Common myeloid progenitor, CD34-positive (primary cell): ENCODE measurements at regions not wholly inside any gene's neighbourhood (a gene's known extent, or its start where the extent isn't known, plus 50 kb on each side); places are given as distances from the start of the nearest gene placed in this dataset.

Source experiments
- CTCF ChIA-PET: fragments of 350-600 bp; sonication (Branson Sonifier 250); formaldehyde crosslinking; loops from one replicate; lab custom pipeline; 2021; ENCODE audit warnings: antibody characterized with exemption; lab: Charles Lee
- POLR2A ChIA-PET: fragments of 350-600 bp; sonication (Branson Sonifier 250); formaldehyde crosslinking; loops from one replicate; lab custom pipeline; 2021; ENCODE audit warnings: antibody characterized with exemption; lab: Charles Lee
- DNase-seq, 3 donors: peaks; one replicate each; pipeline versions ENCODE4 v3.0.0 to v3.0.0-alpha.2; 2013
- H3K27ac ChIP-seq, 2 experiments: 1 replicate in 1 of 2; 2 replicates in 1 of 2; pipeline ENCODE4 v1.7.0; 2013; ENCODE audit warnings: inconsistent platforms in 2 of 2, low read length in 2 of 2, mild to moderate bottlenecking in 2 of 2, low read depth in 1 of 2, moderate library complexity in 1 of 2; ENCODE audit not compliant: severe bottlenecking in 2 of 2, insufficient read depth in 1 of 2, poor library complexity in 1 of 2
- H3K27me3 ChIP-seq, 5 experiments: replicated peaks in 2 of 5; 1 replicate in 3 of 5; 2 replicates in 2 of 5; pipeline versions ENCODE4 v1.6.1 to v1.7.0; 2013; ENCODE audit warnings: low read length in 4 of 5, mild to moderate bottlenecking in 2 of 5, moderate library complexity in 2 of 5, inconsistent platforms in 1 of 5; ENCODE audit not compliant: insufficient read depth in 5 of 5, control insufficient read depth in 4 of 5
- H3K36me3 ChIP-seq, 4 experiments: 1 replicate in 2 of 4; 2 replicates in 2 of 4; pipeline versions ENCODE4 v1.6.1 to v1.7.0; 2013; ENCODE audit warnings: low read length in 3 of 4, control low read depth in 1 of 4, mild to moderate bottlenecking in 1 of 4; ENCODE audit not compliant: control insufficient read depth in 4 of 4, insufficient read depth in 4 of 4
- H3K4me1 ChIP-seq, 4 experiments: 1 replicate in 3 of 4; 2 replicates in 1 of 4; pipeline versions ENCODE4 v1.6.1 to v1.7.1; 2013; ENCODE audit warnings: low read length in 3 of 4, mild to moderate bottlenecking in 3 of 4, control low read depth in 1 of 4, inconsistent platforms in 1 of 4, moderate library complexity in 1 of 4; ENCODE audit not compliant: control insufficient read depth in 4 of 4, insufficient read depth in 4 of 4; ENCODE audit errors: control extremely low read depth in 1 of 4
- H3K4me3 ChIP-seq, 7 experiments: 1 replicate in 4 of 7; 2 replicates in 3 of 7; pipeline versions ENCODE4 v1.5.1 to v1.7.0; 2013; ENCODE audit warnings: mild to moderate bottlenecking in 7 of 7, low read length in 6 of 7, moderate library complexity in 6 of 7, inconsistent platforms in 2 of 7, low read depth in 2 of 7, control low read depth in 1 of 7; ENCODE audit not compliant: insufficient read depth in 4 of 7, control insufficient read depth in 1 of 7; ENCODE audit errors: extremely low read depth in 1 of 7
- H3K9me3 ChIP-seq, 5 experiments: 1 replicate in 4 of 5; 2 replicates in 1 of 5; pipeline versions ENCODE4 v1.6.1 to v1.7.1; 2013; ENCODE audit warnings: low read length in 4 of 5, mild to moderate bottlenecking in 2 of 5, inconsistent platforms in 1 of 5, low read depth in 1 of 5, moderate library complexity in 1 of 5; ENCODE audit not compliant: control insufficient read depth in 4 of 5, insufficient read depth in 2 of 5; ENCODE audit errors: control extremely low read depth in 1 of 5
- WGBS: methylation state at CpG from one replicate; pipeline ENCODE4 v1.1.5; 2013; ENCODE audit not compliant: insufficient coverage; 5-methylcytosine and 5-hydroxymethylcytosine counted together

- Histone ChIP-seq H3K27me3 (no peaks in the 10 kb centered on the region), H3K36me3 (no peaks in the 10 kb centered on the region), H3K9me3 (peaks cover 0 to 3% (median 0%) of the 10 kb centered on the region in 5 experiments), H3K4me1 (no peaks in the 10 kb centered on the region), H3K27ac (no peak overlapping the region), H3K4me3 (no peak overlapping the region)
- DNase-seq = no peak
- ChIA-PET CTCF (interaction anchor here (0.6 to 1.2 kb wide), 2 partner anchors 59 to 83 kb away, joined by 3 read pairs; no protein-coding TSS in a partner anchor), POLR2A (no interaction called here)
- 89% methylated on average over 11 of the region's 15 CpGs for WGBS
Measured at GRCh38 chr15:88981244-88982215, 68.4 kb upstream of the MFGE8 start.

DNA sequence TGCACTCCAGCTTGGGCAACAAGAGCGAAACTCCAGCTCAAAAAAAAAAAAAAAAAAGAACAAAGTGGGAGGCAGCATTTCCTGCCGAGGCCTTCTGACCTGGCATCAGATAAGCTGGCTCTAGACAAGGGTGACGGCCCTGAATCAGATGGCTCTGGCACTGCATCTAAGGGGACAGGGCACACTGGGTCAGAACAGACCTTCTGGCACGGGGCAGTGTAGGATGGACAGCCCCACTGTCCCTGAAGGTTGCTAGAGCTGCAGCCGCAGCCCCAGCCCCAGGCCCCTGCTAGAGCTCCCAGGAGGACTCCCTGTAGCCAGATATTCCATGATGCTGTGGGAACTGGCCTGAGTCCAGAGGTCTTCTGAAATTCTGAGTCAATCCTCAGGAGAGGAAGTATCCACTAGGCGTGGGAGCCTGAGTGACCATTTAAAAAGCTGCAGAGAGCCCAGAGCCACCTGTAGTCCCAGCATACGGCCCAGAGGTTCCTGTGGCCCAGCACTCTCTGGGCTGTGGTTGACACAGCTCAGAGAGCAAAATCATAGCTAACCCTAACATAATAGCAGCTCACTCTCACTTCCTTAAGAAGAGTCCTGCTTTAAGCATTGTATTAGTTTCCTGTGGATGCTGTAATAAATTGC lies 69.2 kb upstream of the MFGE8 start:
- Histone ChIP-seq H3K9me3 (no peaks in the 10 kb centered on the region), H3K27me3 (no peaks in the 10 kb centered on the region), H3K36me3 (no peaks in the 10 kb centered on the region), H3K27ac (no peak overlapping the region), H3K4me1 (no peaks in the 10 kb centered on the region), H3K4me3 (no peak overlapping the region)
- no peak for DNase-seq
- ChIA-PET POLR2A (no interaction called here), CTCF (interaction anchor here (0.7 to 1.2 kb wide), 2 partner anchors 35 to 84 kb away, joined by 3 read pairs; no protein-coding TSS in a partner anchor)
- 84% methylated on average over 5 of the region's 7 CpGs for WGBS

- 100% methylated on average over 1 of the region's 2 CpGs for WGBS
- H3K4me3 ChIP-seq = no peak overlapping the region
- DNase-seq = no peak
- H3K27me3 ChIP-seq = no peaks in the 10 kb centered on the region
- ChIA-PET CTCF (interaction anchor here (0.7 to 1.2 kb wide), 2 partner anchors 34 to 85 kb away, joined by 3 read pairs; no protein-coding TSS in a partner anchor), POLR2A (no interaction called here)
- H3K9me3 ChIP-seq = no peaks in the 10 kb centered on the region
- H3K4me1 ChIP-seq = peaks cover 0 to 5% (median 3%) of the 10 kb centered on the region in 4 experiments
- no peak overlapping the region for H3K27ac ChIP-seq
- H3K36me3 ChIP-seq = no peaks in the 10 kb centered on the region
Measured at GRCh38 chr15:88982946-88983342, 69.8 kb upstream of the MFGE8 start.

- CTCF ChIA-PET = no interaction called here
- 100% methylated on average over 4 of the region's 9 CpGs for WGBS
Measured at GRCh38 chr15:88983861-88984429, 70.8 kb upstream of the MFGE8 start.

GRCh38 chr15:88985547-88986393 lies 72.6 kb upstream of the MFGE8 start:
- no peak for DNase-seq
- no peaks in the 10 kb centered on the region for H3K36me3 ChIP-seq
- H3K4me3 ChIP-seq = no peak overlapping the region
- 96% methylated on average over 4 of the region's 14 CpGs for WGBS
- ChIA-PET POLR2A (no interaction called here), CTCF (no interaction called here)
- H3K27ac ChIP-seq = no peak overlapping the region
- peaks cover 0 to 6% (median 5%) of the 10 kb centered on the region in 4 experiments for H3K4me1 ChIP-seq
- no peaks in the 10 kb centered on the region for H3K27me3 ChIP-seq
- H3K9me3 ChIP-seq = no peaks in the 10 kb centered on the region

More at GRCh38 chr15:88983861-88984429, 70.8 kb upstream of the MFGE8 start:
- H3K27me3 ChIP-seq = no peaks in the 10 kb centered on the region
- peaks cover 0 to 6% (median 5%) of the 10 kb centered on the region in 4 experiments for H3K4me1 ChIP-seq
- H3K9me3 ChIP-seq = no peaks in the 10 kb centered on the region
- POLR2A ChIA-PET = no interaction called here
- DNase-seq = no peak
- H3K4me3 ChIP-seq = no peak overlapping the region
- no peak overlapping the region for H3K27ac ChIP-seq
- H3K36me3 ChIP-seq = no peaks in the 10 kb centered on the region

GRCh38 chr15:88986949-88987590 lies 73.9 kb upstream of the MFGE8 start:
- no peak for DNase-seq
- H3K4me1 ChIP-seq = peaks cover 0 to 6% (median 5%) of the 10 kb centered on the region in 4 experiments
- H3K4me3 ChIP-seq = no peak overlapping the region
- H3K27ac ChIP-seq = no peak overlapping the region
- no peaks in the 10 kb centered on the region for H3K36me3 ChIP-seq
- 98% methylated on average over 11 of the region's 11 CpGs for WGBS
- CTCF ChIA-PET = no interaction called here
- POLR2A ChIA-PET = interaction anchor here (0.6 kb wide), 1 partner anchor 191 kb away, joined by 5 read pairs; no protein-coding TSS in a partner anchor
- H3K27me3 ChIP-seq = no peaks in the 10 kb centered on the region
- H3K9me3 ChIP-seq = no peaks in the 10 kb centered on the region
